Peyer's patch (tissue), 4 donors: ENCODE measurements at regions not wholly inside any gene's neighbourhood (a gene's known extent, or its start where the extent isn't known, plus 50 kb on each side); places are given as distances from the start of the nearest gene placed in this dataset.
A peak's percentile ranks its signal among the peaks of the same experiment; 100 is the strongest.
"Not testable (repeated sequence)": the region's sequence is repeated elsewhere in the genome, so short reads cannot be mapped to it uniquely, and the experiment has no call there.

Source experiments
- DNase-seq, 3 donors: peaks; one replicate each; pipeline ENCODE4 v3.0.0-alpha.2; 2017 to 2019
- H3K27ac ChIP-seq, 4 donors: fragments of 200-600 bp; sonication (generic); one replicate each; pipeline ENCODE4 v1.5.1; 2016 to 2019
- H3K27me3 ChIP-seq, 2 donors: fragments of 200-600 bp; sonication (generic); one replicate each; pipeline ENCODE4 v1.5.1; 2019
- H3K36me3 ChIP-seq, 3 donors: fragments of 200-600 bp; sonication (generic); one replicate each; pipeline ENCODE4 v1.5.1; 2016 to 2019
- H3K4me1 ChIP-seq, 4 donors: fragments of 200-600 bp; sonication (generic); one replicate each; pipeline ENCODE4 v1.5.1; 2016 to 2019
- H3K4me3 ChIP-seq, 4 donors: fragments of 200-600 bp; sonication (generic); 1 replicate in 3 of 4; 2 replicates in 1 of 4; pipeline ENCODE4 v1.5.1; 2016 to 2019; ENCODE audit warnings: mild to moderate bottlenecking in 1 of 4
- H3K9me3 ChIP-seq, 4 donors: fragments of 200-600 bp; sonication (generic); one replicate each; pipeline ENCODE4 v1.5.1; 2016 to 2019; ENCODE audit warnings: mild to moderate bottlenecking in 1 of 4
- CTCF ChIP-seq, 6 experiments: fragments of 450-650 bp in 4 of 6; fragments of 200-600 bp in 2 of 6; sonication (generic) in 1 of 6; IDR thresholded peaks; one replicate each; pipeline ENCODE4 v1.5.1; 2017 to 2019; ENCODE audit warnings: antibody characterized with exemption in 6 of 6, mild to moderate bottlenecking in 3 of 6, moderate library complexity in 1 of 6
- POLR2A ChIP-seq, 2 donors: fragments of 450-650 bp; IDR thresholded peaks; one replicate each; pipeline ENCODE4 v1.5.1; 2017; ENCODE audit warnings: antibody characterized with exemption in 2 of 2, mild to moderate bottlenecking in 2 of 2, moderate library complexity in 2 of 2

GRCh38 chrX:79026742-79027141 lies 81.6 kb downstream of the P2RY10 start:
- H3K36me3 ChIP-seq, H3K4me1 ChIP-seq, DNase-seq, H3K4me3 ChIP-seq, H3K27me3 ChIP-seq, H3K27ac ChIP-seq, H3K9me3 ChIP-seq: not testable (repeated sequence)

- DNase-seq = no peak
- no peaks in the 10 kb centered on the region for H3K4me1 ChIP-seq
- no peak overlapping the region for H3K27ac ChIP-seq
- H3K27me3 ChIP-seq = no peaks in the 10 kb centered on the region
- no peak overlapping the region for H3K4me3 ChIP-seq
- H3K9me3 ChIP-seq = no peaks in the 10 kb centered on the region
- H3K36me3 ChIP-seq = no peaks in the 10 kb centered on the region
- TF ChIP-seq POLR2A (IDR thresholded peaks at IDR 0.05) (no peak), CTCF (IDR thresholded peaks at IDR 0.05) (no peak)
These were observed 90.2 kb downstream of the P2RY10 start for GRCh38 chrX:79035421-79035820.

DNA sequence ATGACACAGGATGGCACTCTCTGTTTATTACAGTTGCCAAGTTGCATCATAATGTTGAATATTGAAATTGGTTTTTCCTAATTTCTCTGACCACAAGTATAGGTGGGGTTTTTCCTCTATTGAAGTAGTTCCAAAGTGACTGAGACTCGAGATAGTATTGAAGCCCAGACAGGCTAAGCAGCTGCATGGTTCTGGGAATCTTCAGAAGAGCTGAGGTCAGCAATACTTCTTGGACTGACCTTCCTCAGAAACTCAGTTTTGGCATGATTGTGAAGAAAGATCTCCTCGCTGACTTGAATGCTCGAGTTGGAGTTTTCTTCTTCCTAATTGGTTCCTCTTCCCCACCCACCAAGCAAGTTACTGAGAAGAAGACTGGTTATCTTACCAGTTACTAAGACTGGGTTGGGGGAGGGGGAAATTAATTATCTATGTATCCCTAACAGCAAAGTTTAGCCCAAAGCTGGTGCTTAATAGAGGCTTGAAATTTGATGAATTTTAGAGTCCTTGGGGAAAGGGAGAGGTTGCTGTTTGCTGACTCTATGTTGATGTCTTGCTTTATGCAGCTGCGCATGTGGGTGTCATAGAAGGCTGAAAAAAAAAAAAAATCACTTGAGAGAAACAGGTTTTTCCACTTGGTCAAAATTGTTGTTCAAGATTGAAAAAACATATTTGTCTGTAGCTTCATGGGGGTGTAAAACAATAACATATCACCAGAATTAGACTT lies 91.1 kb downstream of the P2RY10 start:
- Histone ChIP-seq H3K4me1 (no peaks in the 10 kb centered on the region), H3K4me3 (no peak overlapping the region), H3K36me3 (no peaks in the 10 kb centered on the region), H3K27ac (no peak overlapping the region), H3K9me3 (no peaks in the 10 kb centered on the region), H3K27me3 (no peaks in the 10 kb centered on the region)
- DNase-seq = no peak
- TF ChIP-seq POLR2A (IDR thresholded peaks at IDR 0.05) (no peak), CTCF (IDR thresholded peaks at IDR 0.05) (no peak)

DNA sequence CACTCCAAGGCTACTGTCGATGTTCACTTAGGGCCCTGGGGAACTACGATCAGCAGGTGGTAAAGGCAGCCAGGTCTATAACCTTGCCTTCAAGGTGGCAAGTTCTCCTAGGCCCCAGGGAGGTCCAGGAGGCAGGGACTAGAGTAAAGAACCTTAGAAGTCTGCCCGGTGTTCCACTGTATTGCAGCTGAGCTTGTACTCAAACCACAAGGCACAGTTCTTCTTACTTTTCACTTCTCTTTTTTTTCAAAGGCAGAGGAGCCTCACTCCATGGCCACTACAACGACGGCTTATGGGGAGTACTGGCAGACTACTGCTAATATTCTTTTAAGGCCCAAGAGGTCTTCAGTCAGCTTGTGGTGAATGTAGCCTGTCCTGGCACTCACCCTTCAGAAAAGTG lies 78.8 kb upstream of the GPR174 start:
- H3K27ac ChIP-seq = no peak overlapping the region
- H3K36me3 ChIP-seq = no peaks in the 10 kb centered on the region
- DNase-seq = peak in 2 of 3 donors; percentile 27 to 58
- no peak overlapping the region for H3K4me3 ChIP-seq
- no peaks in the 10 kb centered on the region for H3K27me3 ChIP-seq
- no peaks in the 10 kb centered on the region for H3K4me1 ChIP-seq
- TF ChIP-seq POLR2A (IDR thresholded peaks at IDR 0.05) (no peak), CTCF (IDR thresholded peaks at IDR 0.05) (no peak)
- H3K9me3 ChIP-seq = no peaks in the 10 kb centered on the region

DNA sequence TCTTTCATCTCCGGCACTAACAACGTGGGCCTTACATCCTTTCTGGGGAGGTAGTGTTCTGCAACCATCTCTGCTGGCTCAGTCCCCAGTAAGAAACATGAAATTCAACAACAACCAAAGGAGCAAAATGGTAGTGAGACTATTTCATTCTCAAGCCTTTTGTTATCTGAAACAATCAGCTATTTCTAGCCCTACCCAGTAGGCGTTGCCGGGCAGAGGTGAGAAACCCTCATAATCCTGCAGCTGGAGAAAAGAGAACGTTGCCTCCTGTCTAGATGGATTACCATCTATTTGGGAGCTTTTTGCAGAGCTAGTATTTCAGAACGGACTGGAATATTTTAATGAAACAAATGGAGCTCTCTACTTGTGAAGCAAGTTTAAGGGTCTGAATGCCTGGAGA lies 66.4 kb upstream of the GPR174 start:
- Histone ChIP-seq H3K27me3 (no peaks in the 10 kb centered on the region), H3K36me3 (no peaks in the 10 kb centered on the region), H3K27ac (no peak overlapping the region), H3K4me1 (no peaks in the 10 kb centered on the region), H3K4me3 (no peak overlapping the region), H3K9me3 (no peaks in the 10 kb centered on the region)
- TF ChIP-seq CTCF (IDR thresholded peaks at IDR 0.05) = no peak
- TF ChIP-seq POLR2A (IDR thresholded peaks at IDR 0.05) = no peak
- DNase-seq = no peak

GRCh38 chrX:79079477-79079876 lies 65.0 kb upstream of the GPR174 start:
- H3K9me3 ChIP-seq = no peaks in the 10 kb centered on the region
- no peak for TF ChIP-seq POLR2A (IDR thresholded peaks at IDR 0.05)
- TF ChIP-seq CTCF (IDR thresholded peaks at IDR 0.05) = no peak
- no peak overlapping the region for H3K4me3 ChIP-seq
- H3K27me3 ChIP-seq = no peaks in the 10 kb centered on the region
- H3K36me3 ChIP-seq = no peaks in the 10 kb centered on the region
- no peak for DNase-seq
- no peak overlapping the region for H3K27ac ChIP-seq
- no peaks in the 10 kb centered on the region for H3K4me1 ChIP-seq
